ACHN (cell line): ENCODE measurements at regions not wholly inside any gene's neighbourhood (a gene's known extent, or its start where the extent isn't known, plus 50 kb on each side); places are given as distances from the start of the nearest gene placed in this dataset.

Experiments
- DNase-seq: peaks from one replicate; pipeline ENCODE4 v3.0.0-alpha.2; 2015
- in situ Hi-C: cut with HindIII; loops from 2 replicates; pipeline ENCODE4 v1.10.0; 2017; ENCODE audit warnings: low sequenced_read_pairs, low pct_ligation_motif_present, low pct_unique_long_range_greater_than_20kb

DNA sequence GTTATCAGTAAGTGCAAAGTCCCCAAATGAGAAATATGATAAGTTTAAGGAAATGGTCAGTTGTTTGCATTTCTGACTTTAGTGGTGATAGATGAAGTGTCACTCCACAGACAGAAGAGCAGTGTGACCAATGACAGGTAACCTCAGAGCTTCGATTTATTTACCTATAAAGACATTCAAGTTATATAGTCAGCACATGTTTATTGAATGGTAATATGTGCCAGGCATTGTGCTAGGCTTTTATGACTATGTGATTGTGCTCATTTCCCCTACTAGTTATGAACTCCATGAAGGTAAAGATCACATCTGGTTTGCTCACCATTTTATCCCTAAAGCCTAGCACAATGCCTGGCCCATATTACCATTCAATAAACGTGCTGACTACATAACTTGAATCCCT is 222.4 kb downstream of the HHIPL2 start:
- no peak for DNase-seq
- in situ Hi-C loops: no loop called here

DNA sequence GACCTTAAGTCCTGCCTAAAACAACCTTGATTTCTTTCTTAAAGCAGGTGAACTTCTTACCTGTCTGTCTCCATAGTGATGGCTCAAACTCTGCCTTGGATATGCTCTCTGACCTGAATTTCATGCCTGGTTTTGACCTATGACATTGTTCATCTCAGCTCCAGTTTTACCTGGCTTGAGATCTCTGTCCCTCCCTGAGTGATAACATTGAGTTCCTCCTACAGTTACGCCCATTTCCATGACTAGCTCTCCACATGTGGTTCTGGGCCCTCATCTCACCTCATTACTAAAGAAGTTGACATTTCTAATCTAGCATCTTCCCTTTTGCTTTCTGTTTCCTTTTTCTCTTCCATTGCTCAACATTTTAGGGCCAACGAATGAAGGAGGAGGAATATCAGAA is 233.1 kb downstream of the HHIPL2 start:
- no peak for DNase-seq
- in situ Hi-C loops: no loop called here

DNA sequence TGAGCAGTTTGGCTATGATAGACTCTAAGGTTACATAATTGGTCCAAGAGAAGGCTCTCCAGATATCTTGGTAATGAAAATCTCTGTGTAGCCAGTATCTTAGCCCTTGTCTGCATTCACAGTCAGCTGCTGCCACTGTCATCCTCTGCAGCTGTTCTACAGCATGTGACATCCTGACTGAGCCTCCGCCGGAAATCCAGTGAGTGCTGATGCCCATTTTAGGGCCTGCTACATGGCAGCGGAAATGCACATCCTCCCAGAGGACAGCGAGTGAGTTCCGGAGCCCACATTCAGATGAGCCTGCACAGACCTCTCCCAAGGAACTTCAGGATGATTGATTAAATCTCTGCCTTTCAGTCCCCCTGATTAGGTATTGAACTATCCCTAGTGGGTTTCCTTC is 237.1 kb downstream of the HHIPL2 start:
- no peak for DNase-seq

DNA sequence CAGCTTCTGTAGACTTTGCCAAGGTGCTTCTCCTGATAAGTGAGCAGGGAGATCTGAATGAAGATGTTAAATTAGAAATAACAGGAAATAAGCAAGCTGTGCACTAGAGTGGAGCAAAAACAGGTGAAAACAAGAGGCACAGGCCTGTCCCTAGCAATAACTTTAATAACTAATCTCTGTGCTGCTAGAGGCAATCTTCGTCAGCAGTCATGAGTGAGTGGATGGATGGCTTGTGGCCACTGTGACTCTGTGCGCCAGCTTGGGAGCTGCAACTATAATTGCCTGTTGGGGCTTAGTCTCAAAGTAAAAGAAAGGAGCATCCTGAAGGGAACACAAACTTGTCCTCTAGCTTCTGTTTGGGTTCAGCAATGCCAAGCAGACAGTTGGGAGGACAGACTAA is 240.3 kb downstream of the HHIPL2 start:
- no peak for DNase-seq
- in situ Hi-C loops: no loop called here

More for the DNA sequence above, 237.1 kb downstream of the HHIPL2 start:
- in situ Hi-C loops: no loop called here

DNA sequence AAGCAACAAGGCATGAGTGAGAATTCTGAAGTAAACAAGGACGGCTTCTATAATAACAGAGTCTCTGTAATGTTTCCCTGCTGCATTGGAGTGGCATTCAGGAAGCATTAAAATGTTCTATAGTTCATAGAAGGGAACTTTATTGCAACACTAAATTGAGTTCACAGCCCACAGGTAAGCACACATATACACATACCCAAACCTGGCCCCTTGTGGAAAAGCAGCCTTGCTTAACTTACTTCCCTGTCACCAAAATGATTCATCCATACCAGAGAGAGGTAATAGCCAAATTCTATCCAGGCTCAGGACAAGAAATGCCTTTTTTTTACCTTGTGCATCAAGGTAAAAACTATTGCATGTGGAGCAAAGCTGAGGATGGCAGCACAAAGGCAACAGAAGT is 241.4 kb downstream of the HHIPL2 start:
- DNase-seq: no peak
- in situ Hi-C loops: no loop called here

DNA sequence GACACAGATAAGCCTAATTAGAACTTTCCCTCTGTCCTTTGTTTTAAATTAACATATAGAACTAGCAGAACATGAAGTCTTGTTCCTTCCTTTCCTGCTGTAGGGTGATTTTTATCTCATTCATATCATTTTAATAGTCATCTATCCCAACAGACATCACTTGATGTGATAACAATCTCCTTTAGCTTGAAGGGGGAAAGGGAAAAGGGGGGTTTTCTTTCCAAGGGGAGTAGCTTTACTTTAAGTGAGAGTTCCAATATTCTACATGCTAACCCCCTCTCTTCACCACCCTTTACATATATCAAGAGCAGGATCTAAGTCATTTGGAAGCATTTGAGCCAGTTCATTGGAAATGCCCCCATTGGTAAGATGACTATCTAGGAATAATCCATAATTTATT is 241.9 kb downstream of the HHIPL2 start:
- in situ Hi-C loops: no loop called here
- no peak for DNase-seq

DNA sequence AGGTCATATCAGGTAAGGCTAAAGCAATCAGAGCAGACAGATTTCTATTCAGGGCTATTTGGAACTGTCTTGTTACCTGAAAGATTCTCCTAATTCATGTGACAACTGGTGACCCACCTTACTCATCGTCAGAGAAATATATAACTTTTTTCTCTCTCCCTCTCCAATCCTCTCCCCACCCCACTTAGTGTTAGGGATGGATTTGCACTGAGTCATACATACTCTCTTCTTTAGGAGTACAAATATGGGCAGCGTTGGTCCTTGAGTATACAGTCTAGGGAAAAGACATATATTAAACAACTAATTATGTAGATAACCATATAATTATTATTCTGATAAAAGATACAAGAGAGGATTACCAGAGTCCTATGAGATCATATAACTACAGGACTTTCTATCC is 246.3 kb downstream of the HHIPL2 start:
- in situ Hi-C loops: no loop called here
- DNase-seq: no peak

DNA sequence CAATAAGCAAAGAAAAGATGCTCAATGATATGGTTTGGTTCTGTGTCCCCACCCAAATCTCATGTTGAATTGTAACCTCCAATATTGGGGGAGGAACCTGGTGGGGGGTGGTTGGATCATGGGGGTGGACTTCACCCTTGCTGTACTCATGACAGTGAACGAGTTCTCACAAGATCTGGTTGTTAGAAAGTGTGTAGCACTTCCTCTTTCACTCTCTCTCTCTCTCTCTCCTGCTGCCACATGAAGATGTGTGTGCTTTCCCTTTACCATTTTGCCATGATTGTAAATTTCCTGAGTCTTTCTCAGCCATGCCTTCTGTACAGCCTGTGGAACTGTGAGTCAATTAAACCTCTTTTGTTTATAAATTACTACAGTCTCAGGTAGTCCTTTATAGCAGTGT is 248.4 kb downstream of the HHIPL2 start:
- no peak for DNase-seq

DNA sequence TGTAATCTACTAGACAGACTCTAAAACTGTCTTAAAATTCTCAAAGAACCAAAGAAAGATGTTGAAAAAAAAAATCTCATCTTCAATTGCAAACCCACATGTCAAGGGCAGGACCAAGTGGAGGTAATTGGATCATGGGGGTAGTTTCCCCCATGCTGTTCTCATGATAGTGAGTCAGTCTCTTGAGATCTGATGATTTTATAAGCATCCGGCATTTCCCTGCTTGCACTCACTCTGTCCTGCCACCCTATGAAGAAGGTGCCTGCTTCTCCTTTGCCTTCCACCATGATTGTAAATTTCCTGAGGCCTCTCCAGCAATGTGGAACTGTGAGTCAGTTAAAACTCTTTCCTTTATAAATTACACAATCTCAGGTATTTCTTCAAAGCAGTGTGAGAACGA is 257.0 kb downstream of the HHIPL2 start:
- no peak for DNase-seq
- in situ Hi-C loops: no loop called here

More for the DNA sequence above, 248.4 kb downstream of the HHIPL2 start:
- in situ Hi-C loops: no loop called here

DNA sequence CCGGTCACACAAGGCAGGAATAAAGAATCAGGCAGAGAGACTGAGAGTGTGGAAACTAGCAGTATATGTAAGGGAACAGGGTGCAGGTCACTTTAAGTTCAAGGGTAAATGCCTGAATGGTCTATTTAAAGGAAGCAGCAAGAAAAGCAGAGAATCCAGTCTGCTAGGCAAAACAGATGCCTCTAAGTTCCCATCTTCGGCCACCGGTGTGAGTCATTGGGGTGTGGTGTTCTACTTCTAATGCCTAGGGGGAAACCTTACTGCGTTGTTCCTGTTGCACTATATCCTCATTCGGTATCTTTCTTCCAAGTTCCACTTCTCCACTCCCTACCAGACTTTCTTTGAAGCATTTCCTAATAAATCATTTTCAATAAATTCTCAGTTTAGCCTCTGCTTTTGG is 259.9 kb downstream of the HHIPL2 start:
- DNase-seq: no peak
- in situ Hi-C loops: no loop called here

DNA sequence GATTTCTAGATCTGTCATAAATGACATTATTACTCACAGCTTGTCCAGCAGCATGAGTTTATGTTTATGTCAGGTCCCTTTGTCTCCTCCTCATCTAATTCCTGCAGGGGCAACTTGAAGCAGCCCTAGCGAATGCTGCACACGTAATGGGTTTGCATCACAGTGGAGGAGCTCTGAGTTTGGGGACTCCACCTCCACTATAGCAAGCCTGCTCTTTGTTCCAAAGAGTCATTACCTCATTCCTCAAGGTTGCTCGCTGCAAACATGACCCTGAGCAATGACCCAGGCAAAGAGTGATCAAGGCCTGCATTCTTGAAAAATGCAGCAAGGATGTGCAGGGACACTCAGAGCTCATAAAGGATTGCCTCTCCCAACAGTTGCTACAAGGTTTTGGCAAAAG is 261.9 kb downstream of the HHIPL2 start:
- no peak for DNase-seq
- in situ Hi-C loops: no loop called here

DNA sequence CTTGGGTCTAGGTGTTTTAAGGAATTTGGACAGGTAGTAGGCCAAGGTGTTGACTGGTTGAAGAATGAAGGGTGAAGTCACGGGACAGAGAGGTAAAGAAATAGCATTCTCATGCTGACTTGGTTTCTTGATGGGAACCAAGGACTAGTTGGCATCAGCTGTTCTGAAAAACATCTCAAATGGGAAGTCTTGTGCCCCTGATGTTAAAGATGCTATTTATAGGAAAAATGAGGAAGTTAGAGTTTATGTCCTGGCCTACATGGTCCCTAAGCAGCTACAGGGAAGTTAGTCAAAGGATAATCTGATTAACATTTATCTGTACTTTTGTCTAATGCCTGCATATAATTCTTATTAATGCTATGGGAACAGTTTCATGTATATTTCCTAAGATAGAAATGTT is 262.4 kb downstream of the HHIPL2 start:
- in situ Hi-C loops: no loop called here
- no peak for DNase-seq

DNA sequence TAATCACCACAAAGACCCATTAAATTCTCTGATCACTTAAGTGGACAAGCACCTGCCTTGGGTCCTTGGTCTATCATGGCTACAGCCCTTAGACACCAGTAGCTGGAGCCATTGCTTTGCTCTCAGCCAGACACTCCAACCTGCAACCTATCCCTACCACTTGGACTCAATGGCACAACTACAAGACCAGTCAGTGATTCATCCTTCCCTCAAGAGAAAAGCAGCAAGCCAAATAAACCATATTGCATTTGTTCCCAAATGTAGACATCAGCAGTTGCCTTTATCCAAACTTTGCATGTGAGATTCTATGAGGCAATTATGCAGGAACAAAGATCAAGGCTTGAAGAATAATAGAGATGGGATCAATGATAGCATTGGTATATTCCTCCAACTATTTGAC is 263.4 kb downstream of the HHIPL2 start:
- in situ Hi-C loops: no loop called here

DNA sequence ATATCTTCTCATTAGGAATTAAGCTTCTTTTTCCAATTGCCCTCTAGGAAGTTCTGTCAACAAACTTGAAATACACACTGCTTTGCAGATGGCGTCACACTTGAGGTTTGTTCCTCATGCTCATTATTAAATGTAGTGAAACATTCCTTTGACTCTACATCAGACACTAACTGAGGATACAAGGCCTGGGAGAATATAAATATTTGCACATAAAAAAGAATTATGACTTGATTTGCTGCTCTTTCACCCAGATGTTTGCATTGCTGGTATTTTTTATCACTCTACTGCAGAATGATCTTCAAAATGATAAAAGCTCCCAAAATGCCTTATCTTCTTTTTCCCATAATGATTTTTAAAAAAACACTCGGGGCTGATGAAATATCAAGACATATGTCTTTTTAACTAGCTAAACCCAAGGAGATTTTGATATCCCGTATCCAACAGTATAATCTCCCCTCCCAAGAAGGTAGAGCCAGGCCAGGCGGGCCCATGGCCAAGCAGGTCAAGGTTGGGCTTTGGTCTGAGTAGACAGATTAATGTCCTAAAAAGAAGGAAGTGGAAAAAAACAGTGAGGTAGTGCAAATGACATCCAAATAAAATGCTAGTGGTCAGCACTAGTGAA is 264.6 kb downstream of the HHIPL2 start:
- in situ Hi-C loops: no loop called here
- no peak for DNase-seq

More for the DNA sequence above, 263.4 kb downstream of the HHIPL2 start:
- DNase-seq: no peak

DNA sequence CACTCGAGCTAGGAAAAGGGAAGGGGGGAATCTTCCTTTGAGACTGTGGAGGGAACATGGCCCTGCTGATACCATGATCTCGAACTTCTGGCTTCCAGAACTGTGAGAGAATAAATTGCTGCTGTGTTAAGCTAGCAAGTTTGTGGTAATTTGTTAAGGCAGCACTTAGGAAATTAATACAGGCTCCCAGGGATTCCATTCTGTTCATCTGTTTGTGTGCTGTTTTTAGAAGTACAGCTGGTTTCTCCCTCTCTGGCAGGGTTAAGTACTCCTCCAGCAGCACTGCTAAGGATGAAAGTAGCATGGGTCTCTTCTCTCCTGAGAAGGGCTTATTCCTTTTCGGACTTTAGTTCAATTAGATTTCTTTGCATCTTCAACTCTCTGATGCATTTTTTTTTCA is 268.3 kb downstream of the HHIPL2 start:
- in situ Hi-C loops: no loop called here
- DNase-seq: no peak

DNA sequence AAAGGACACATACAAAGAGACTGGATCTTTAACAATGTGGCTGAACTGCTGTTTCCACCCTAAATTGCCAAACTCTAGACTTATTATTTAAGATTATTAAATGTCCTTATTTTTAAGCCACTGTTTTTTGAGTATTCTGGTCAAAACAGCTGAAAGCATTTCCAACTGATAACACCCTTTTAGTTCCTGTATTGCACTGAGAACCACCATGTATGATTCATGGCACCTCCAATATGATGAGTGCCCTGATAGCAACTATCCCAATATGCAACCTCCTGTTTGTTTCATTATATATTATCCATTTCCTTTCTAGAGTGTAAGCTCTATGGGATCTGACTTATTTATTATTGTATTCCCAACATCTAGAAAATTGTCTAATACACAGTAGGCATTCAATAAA is 269.4 kb downstream of the HHIPL2 start:
- no peak for DNase-seq
- in situ Hi-C loops: no loop called here

DNA sequence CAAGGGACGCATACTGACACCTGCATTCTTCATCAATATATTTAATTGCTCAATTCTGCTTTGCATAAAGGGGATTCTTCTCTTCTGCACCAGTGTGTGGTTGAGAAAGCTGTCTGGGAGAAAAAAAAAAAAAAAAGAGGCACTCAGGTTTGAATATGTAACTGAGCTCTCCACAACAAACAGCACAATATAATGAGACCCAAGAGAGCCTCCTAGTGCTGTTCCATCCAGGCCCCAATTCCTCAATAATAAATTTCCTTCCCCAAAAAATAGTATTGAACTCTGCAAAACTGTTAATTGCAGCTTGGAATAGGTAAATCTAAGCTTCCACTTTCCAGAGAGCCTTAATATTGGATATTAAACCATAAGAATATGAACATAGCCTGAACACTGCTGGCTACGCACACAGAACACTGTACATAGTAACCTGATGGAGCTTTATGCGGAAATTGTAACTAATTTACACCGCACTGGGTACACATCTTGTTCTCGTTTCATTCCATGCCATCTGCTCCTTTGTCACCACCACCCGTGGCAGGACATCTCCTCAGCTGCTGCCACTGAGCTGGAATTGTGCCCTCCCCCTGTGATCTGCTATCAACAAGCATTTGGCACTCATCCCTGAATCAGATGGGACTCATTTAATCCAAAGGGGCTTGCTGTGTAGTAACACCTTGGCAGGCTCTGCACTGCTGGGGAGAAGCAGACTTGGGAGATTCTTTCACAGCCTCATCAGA is 272.0 kb downstream of the HHIPL2 start:
- in situ Hi-C loops: no loop called here
- no peak for DNase-seq

DNA sequence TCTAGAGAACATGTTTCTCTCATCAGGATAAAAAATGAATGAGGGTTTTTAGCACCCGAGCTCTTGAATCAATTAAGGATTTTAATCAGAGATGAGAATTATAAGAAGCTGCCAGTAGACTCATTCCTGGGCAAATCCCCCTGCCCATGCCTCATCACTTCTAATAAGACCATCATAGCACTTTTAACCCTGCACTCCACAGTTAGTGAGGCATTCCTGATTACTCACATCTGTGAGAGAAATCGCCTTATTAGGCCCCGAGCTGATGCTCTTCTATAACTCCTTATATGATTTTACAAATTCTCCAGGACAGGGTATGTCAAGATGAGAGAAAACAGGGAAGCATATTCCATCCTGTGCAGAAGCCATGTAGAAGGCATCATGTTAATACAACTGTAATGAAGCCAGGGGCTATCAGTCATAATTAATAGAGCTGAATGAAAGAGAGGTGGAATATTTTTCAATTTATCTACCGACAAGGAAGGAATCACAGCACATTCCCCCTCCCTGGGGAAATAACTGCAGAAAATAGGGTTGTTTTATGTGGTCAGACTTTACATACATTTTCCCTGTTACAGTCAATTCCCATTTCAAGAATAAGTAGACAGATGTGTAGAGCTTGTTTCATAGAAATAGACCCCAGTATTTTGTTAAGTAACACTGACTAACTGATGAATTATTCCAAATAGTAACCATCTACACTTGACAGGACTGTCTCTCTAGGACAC is 272.7 kb downstream of the HHIPL2 start:
- no peak for DNase-seq
- in situ Hi-C loops: no loop called here

DNA sequence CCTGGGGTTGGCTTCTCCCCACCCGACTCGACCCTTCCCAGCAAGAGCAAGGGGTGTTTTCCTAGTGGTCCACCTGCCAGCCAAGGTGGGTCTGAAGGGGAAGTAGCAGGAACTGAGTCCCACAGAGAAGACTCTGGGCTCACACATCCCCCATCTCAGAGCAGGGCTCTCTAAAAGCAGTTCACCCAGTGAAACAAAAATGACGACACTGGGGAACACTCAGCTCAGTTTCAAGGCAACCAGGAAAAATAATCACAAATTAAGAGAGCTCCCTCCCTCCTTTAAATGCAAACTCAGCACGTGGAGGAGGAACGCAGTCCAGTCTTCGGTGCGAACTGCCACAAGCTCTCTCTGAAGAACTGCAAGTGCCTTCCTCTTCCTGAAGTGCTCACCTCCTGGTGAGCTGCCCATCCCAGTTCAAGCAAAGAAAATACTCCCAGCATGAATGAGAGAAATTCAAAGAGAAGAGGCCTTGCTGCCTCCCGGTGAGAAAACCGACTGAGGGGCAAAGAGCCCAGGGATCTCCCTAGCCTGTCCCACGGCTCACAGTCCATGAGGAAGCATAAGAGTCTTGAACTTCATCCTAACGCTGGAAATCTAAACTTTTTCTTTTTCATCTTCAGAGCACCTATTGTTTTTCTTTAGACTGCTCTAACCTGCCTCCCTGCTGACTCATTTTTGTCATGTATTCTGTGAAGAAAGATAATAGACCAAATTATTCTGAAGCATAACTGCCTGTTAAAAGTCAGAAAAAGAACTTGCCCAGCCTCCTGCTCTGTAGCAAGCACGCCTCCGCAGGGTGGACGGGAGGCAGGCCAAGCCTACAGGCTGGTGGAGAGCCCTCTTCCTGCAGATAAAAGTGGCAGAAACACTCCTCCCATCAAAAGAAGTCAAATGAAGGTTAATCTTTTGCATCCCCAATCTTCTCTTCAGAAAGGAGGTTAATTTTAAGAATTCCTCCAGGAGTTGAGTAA is 281.4 kb downstream of the HHIPL2 start:
- in situ Hi-C loops: no loop called here
- DNase-seq: no peak
